ENCODE measurements at regions not wholly inside any gene's neighbourhood (a gene's known extent, or its start where the extent isn't known, plus 50 kb on each side); places are given as distances from the start of the nearest gene placed in this dataset.

DNA sequence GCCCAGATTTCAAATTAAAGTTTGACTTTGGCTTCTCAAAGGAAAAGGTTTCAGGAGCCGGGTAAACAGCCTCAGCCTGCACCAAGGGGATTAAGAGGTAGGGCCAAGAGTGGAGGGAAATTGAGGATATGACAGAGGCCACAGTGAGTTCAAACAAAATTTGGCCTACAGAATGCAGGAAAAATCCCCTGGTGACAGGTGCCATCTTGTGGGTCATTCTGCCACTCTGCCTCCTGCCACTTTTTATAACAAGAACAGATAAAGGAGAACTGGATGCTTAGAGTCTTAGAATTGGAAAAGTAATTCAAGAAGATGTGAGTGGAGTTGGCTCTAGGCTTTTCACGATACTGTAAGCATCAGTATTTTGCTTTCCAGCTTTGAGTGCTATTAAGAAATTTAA, 253.2 kb downstream of the NR2F2 start:
- intact Hi-C loops (cut with DNase I): no loop called here
- Histone ChIP-seq H3K27me3 (no peaks in the 10 kb centered on the region), H3K36me3 (no peaks in the 10 kb centered on the region), H3K4me1 (ENCODE audit: insufficient read depth) (no peaks in the 10 kb centered on the region), H3K9me3 (no peaks in the 10 kb centered on the region), H3K27ac (no peak overlapping the region), H3K4me3 (no peak overlapping the region)
- DNase-seq: no peak
- TF ChIP-seq EP300 (IDR thresholded peaks at IDR 0.05) (no peak), POLR2A (IDR thresholded peaks at IDR 0.05) (no peak)
- TF ChIP-seq, protein P1, sequence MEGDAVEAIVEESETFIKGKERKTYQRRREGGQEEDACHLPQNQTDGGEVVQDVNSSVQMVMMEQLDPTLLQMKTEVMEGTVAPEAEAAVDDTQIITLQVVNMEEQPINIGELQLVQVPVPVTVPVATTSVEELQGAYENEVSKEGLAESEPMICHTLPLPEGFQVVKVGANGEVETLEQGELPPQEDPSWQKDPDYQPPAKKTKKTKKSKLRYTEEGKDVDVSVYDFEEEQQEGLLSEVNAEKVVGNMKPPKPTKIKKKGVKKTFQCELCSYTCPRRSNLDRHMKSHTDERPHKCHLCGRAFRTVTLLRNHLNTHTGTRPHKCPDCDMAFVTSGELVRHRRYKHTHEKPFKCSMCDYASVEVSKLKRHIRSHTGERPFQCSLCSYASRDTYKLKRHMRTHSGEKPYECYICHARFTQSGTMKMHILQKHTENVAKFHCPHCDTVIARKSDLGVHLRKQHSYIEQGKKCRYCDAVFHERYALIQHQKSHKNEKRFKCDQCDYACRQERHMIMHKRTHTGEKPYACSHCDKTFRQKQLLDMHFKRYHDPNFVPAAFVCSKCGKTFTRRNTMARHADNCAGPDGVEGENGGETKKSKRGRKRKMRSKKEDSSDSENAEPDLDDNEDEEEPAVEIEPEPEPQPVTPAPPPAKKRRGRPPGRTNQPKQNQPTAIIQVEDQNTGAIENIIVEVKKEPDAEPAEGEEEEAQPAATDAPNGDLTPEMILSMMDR (IDR thresholded peaks at IDR 0.05): no peak
- WGBS, 3 donors: 95 to 96% (median 96%) methylated on average over 2 of the region's 2 CpGs

DNA sequence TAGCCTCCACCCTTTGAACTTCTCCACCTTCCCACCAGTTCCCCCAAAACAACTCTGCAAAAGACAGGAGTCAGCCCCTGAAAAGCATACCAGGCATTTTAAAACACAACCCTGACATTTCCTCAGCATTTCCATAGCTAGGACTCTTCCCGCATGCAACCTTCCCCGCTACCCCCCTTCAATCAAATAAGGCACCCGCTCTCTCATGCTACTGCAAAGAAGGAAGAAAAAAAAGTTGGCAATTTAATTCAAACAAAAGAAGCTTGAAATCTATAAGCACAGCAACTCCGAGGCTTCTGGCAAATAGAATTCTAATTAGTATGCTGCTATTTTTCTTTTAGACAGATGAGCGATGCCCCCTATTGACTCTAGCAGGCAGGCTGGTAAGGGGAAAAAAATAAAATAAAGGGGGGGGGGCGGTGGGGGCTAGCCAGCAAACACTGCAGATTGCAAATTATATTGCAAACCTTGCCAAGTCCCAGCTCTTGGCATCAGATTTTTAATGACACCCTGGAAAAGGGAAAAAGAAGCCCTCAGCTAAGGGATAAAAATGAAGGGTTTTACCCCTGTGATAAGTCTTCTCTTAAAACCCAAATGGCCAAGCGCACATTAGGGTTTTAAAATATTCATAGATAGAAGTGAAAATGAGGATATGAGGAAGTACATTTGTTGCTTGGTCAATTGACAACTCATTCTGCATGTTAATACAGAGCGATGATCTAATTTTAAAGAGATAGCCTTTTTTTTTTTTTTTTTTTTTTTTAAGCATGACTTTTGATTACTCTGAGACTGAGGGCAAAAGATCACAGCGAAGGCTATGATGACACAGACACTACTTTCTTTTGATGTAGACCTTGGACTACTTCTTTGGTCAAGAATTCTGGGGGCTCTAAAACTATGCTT, 255.2 kb downstream of the NR2F2 start:
- no peaks in the 10 kb centered on the region for H3K36me3 ChIP-seq
- intact Hi-C loops (cut with DNase I): no loop called here
- no peaks in the 10 kb centered on the region for H3K9me3 ChIP-seq
- 41 to 48% (median 48%) methylated on average over 9 of the region's 9 CpGs for WGBS, 3 donors
- no peak for DNase-seq
- H3K27ac ChIP-seq: no peak overlapping the region
- TF ChIP-seq EP300 (IDR thresholded peaks at IDR 0.05): no peak
- TF ChIP-seq, protein P1 (IDR thresholded peaks at IDR 0.05): no peak
- no peak for TF ChIP-seq POLR2A (IDR thresholded peaks at IDR 0.05)
- H3K4me3 ChIP-seq: no peak overlapping the region
- H3K27me3 ChIP-seq: no peaks in the 10 kb centered on the region
- H3K4me1 ChIP-seq (ENCODE audit: insufficient read depth): no peaks in the 10 kb centered on the region

DNA sequence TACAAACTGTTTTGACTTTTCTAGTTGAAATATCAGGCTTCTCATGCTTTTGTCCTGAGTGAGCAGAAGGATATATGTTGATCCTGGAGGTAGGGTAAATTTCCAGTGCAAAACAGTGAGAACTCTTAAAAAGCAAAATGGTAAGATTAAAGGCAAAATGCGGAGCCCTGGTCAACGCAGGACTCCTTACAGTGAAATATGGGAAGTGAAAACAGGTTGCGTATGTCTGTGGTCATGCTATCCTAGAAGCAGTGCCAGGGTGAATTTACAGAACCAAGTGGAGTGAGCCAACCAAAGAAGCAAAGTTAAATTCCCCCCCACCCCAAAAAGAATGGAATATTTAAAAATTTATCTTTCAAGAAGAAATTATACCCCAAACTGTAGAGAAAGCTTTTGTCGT, 256.4 kb downstream of the NR2F2 start:
- no peak for DNase-seq
- H3K36me3 ChIP-seq: no peaks in the 10 kb centered on the region
- no peaks in the 10 kb centered on the region for H3K9me3 ChIP-seq
- no peaks in the 10 kb centered on the region for H3K4me1 ChIP-seq (ENCODE audit: insufficient read depth)
- H3K27ac ChIP-seq: no peak overlapping the region
- no peak overlapping the region for H3K4me3 ChIP-seq
- WGBS, 3 donors: 86 to 89% (median 86%) methylated on average over 4 of the region's 4 CpGs
- TF ChIP-seq POLR2A (IDR thresholded peaks at IDR 0.05) (no peak), EP300 (IDR thresholded peaks at IDR 0.05) (no peak)
- TF ChIP-seq, protein P1 (IDR thresholded peaks at IDR 0.05): no peak
- no peaks in the 10 kb centered on the region for H3K27me3 ChIP-seq
- intact Hi-C loops (cut with DNase I): no loop called here

DNA sequence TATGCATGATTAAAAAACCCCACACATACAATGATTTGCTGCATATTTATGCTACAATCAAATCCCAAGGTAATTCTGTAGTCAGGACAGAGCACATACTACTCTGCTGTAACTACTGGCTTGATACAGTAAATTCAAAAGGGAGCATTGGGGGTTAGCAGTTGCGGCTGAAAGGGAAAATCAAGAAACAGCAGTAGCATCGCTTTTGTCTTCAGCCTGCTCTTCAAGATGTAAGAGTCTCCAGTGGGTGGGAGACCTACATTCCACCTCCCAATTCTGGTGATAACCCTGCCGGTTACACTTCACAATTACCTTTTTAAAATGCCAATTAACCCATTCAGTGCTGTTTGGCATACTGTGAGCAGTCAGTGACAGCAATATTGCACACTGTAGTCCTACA, 259.4 kb downstream of the NR2F2 start:
- intact Hi-C loops (cut with DNase I): no loop called here
- no peak overlapping the region for H3K4me3 ChIP-seq
- H3K4me1 ChIP-seq (ENCODE audit: insufficient read depth): no peaks in the 10 kb centered on the region
- WGBS, 3 donors: 46 to 62% (median 55%) methylated on average over 3 of the region's 3 CpGs
- DNase-seq: no peak
- no peaks in the 10 kb centered on the region for H3K9me3 ChIP-seq
- H3K27me3 ChIP-seq: no peaks in the 10 kb centered on the region
- H3K36me3 ChIP-seq: no peaks in the 10 kb centered on the region
- H3K27ac ChIP-seq: no peak overlapping the region
- TF ChIP-seq EP300 (IDR thresholded peaks at IDR 0.05) (no peak), POLR2A (IDR thresholded peaks at IDR 0.05) (no peak)
- TF ChIP-seq, protein P1 (IDR thresholded peaks at IDR 0.05): no peak

Data from ovary (tissue), 7 donors.